ENCODE measurements at regions not wholly inside any gene's neighbourhood (a gene's known extent, or its start where the extent isn't known, plus 50 kb on each side); places are given as distances from the start of the nearest gene placed in this dataset.
"Not testable (repeated sequence)": the region's sequence is repeated elsewhere in the genome, so short reads cannot be mapped to it uniquely, and the experiment has no call there.

GRCh38 chr15:31435912-31436628 lies 109.4 kb downstream of the KLF13 start:
- DNase-seq (ENCODE audit: extremely low spot score, unreplicated experiment) = no peak
- TF ChIP-seq, protein P1, sequence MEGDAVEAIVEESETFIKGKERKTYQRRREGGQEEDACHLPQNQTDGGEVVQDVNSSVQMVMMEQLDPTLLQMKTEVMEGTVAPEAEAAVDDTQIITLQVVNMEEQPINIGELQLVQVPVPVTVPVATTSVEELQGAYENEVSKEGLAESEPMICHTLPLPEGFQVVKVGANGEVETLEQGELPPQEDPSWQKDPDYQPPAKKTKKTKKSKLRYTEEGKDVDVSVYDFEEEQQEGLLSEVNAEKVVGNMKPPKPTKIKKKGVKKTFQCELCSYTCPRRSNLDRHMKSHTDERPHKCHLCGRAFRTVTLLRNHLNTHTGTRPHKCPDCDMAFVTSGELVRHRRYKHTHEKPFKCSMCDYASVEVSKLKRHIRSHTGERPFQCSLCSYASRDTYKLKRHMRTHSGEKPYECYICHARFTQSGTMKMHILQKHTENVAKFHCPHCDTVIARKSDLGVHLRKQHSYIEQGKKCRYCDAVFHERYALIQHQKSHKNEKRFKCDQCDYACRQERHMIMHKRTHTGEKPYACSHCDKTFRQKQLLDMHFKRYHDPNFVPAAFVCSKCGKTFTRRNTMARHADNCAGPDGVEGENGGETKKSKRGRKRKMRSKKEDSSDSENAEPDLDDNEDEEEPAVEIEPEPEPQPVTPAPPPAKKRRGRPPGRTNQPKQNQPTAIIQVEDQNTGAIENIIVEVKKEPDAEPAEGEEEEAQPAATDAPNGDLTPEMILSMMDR (IDR thresholded peaks at IDR 0.05) = no peak
- Mint-ChIP-seq H3K4me3 (ENCODE audit: unreplicated experiment) (no peak overlapping the region), H3K9me3 (ENCODE audit: unreplicated experiment) (no peaks in the 10 kb centered on the region), H3K27ac (ENCODE audit: unreplicated experiment) (peak overlapping the region; percentile 80), H3K27me3 (ENCODE audit: unreplicated experiment) (no peaks in the 10 kb centered on the region), H3K36me3 (ENCODE audit: unreplicated experiment) (no peaks in the 10 kb centered on the region), H3K4me1 (ENCODE audit: unreplicated experiment) (peaks cover 27% of the 10 kb centered on the region)

DNA sequence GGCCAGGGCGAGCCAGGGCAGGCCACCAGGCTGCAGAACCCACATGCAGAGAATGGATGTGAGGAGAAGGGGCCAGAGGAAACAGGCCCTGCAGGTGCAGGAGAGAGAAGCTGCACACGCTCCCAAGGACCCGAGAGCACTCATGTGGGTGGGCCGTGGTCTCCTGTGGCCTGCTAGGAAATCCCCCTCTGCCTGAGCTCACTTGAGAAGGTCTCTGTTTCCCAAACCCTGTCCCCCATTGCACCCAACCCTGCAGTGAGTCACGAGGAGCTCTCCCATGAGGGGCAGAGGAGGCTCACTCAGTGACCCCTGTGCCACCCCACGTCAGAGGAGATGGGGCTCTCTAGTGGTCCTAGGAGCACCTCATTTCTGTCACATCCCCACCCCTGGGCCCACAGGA lies 111.1 kb downstream of the KLF13 start:
- Mint-ChIP-seq H3K36me3 (ENCODE audit: unreplicated experiment) (no peaks in the 10 kb centered on the region), H3K27me3 (ENCODE audit: unreplicated experiment) (no peaks in the 10 kb centered on the region), H3K4me1 (ENCODE audit: unreplicated experiment) (peaks cover 40% of the 10 kb centered on the region), H3K27ac (ENCODE audit: unreplicated experiment) (no peak overlapping the region), H3K9me3 (ENCODE audit: unreplicated experiment) (no peaks in the 10 kb centered on the region), H3K4me3 (ENCODE audit: unreplicated experiment) (no peak overlapping the region)
- no peak for DNase-seq (ENCODE audit: extremely low spot score, unreplicated experiment)
- TF ChIP-seq, protein P1 (IDR thresholded peaks at IDR 0.05) = no peak

GRCh38 chr15:31438601-31439265 lies 112.1 kb downstream of the KLF13 start:
- H3K36me3 Mint-ChIP-seq (ENCODE audit: unreplicated experiment) = no peaks in the 10 kb centered on the region
- TF ChIP-seq, protein P1 (IDR thresholded peaks at IDR 0.05) = no peak
- no peaks in the 10 kb centered on the region for H3K27me3 Mint-ChIP-seq (ENCODE audit: unreplicated experiment)
- H3K4me3 Mint-ChIP-seq (ENCODE audit: unreplicated experiment) = no peak overlapping the region
- DNase-seq (ENCODE audit: extremely low spot score, unreplicated experiment) = no peak
- H3K27ac Mint-ChIP-seq (ENCODE audit: unreplicated experiment) = no peak overlapping the region
- H3K4me1 Mint-ChIP-seq (ENCODE audit: unreplicated experiment) = peaks cover 42% of the 10 kb centered on the region
- no peaks in the 10 kb centered on the region for H3K9me3 Mint-ChIP-seq (ENCODE audit: unreplicated experiment)

DNA sequence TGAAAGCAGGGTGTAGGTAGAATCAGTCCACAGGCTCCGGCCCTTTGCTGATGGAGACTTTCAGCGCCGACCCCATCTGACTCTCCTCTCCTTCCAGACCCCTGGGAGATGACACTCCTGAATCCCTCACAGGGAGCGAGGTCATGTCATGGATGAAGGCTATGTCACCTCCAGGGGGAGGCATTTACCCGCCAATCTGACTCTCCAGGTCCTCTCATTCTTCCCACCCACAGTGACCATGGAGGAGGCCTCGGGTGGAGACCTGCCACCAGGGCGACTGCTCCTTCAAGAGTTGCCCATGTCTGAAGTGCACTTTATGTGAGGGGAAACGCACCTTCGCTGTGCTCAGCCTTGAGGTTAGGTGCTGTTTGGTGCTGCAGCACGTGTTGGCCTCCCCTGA lies 112.7 kb downstream of the KLF13 start:
- Mint-ChIP-seq H3K4me1 (ENCODE audit: unreplicated experiment) (peaks cover 41% of the 10 kb centered on the region), H3K27me3 (ENCODE audit: unreplicated experiment) (no peaks in the 10 kb centered on the region), H3K9me3 (ENCODE audit: unreplicated experiment) (no peaks in the 10 kb centered on the region), H3K4me3 (ENCODE audit: unreplicated experiment) (no peak overlapping the region), H3K27ac (ENCODE audit: unreplicated experiment) (no peak overlapping the region), H3K36me3 (ENCODE audit: unreplicated experiment) (no peaks in the 10 kb centered on the region)
- peak; percentile 79 for DNase-seq (ENCODE audit: extremely low spot score, unreplicated experiment)
- TF ChIP-seq, protein P1 (IDR thresholded peaks at IDR 0.05) = peak; percentile 8

DNA sequence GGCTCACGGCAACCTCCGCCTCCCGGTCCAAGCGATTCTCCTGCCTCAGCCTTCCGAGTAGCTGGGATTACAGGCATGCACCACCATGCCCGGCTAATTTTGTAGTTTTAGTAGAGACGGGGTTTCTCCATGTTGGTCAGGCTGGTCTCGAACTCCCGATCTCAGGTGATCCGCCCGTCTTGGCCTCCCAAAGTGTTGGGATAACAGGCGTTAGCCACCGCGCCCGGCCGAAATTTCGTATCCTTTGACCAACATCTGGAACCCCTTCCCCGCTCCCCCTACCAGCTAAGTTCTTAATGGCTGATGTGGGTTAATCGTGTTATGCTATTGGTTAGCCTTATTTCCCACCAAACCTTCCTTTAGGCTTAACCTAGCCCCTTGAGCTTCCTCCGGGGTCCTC lies 113.6 kb downstream of the KLF13 start:
- not testable (repeated sequence) for H3K27me3 Mint-ChIP-seq (ENCODE audit: unreplicated experiment); H3K9me3 Mint-ChIP-seq (ENCODE audit: unreplicated experiment); H3K27ac Mint-ChIP-seq (ENCODE audit: unreplicated experiment); H3K36me3 Mint-ChIP-seq (ENCODE audit: unreplicated experiment)
- DNase-seq (ENCODE audit: extremely low spot score, unreplicated experiment) = peak; percentile 63
- Mint-ChIP-seq H3K4me1 (ENCODE audit: unreplicated experiment) (peaks cover 34% of the 10 kb centered on the region), H3K4me3 (ENCODE audit: unreplicated experiment) (peak overlapping the region; percentile 22)
